DMS53 treated with DMSO at 0.1 percent for 48 hours (cell line): ENCODE measurements at regions not wholly inside any gene's neighbourhood (a gene's known extent, or its start where the extent isn't known, plus 50 kb on each side); places are given as distances from the start of the nearest gene placed in this dataset.
"Not testable (repeated sequence)": the region's sequence is repeated elsewhere in the genome, so short reads cannot be mapped to it uniquely, and the experiment has no call there.

Experiments
- DNase-seq: peaks from one replicate; lab custom pipeline; 2025; ENCODE audit not compliant: unreplicated experiment; lab: John Stamatoyannopoulos, UW

- DNase-seq = no peak
Measured at GRCh38 chr16:51298800-51299199, 147.7 kb upstream of the SALL1 start.

- no peak for DNase-seq
Measured at GRCh38 chr16:51290442-51291285, 139.6 kb upstream of the SALL1 start.

- DNase-seq = no peak
Measured at GRCh38 chr16:51289336-51289735, 138.3 kb upstream of the SALL1 start.

GRCh38 chr16:51287121-51287755 lies 136.2 kb upstream of the SALL1 start:
- DNase-seq = no peak

GRCh38 chr16:51286272-51286671 lies 135.2 kb upstream of the SALL1 start:
- no peak for DNase-seq

GRCh38 chr16:51276336-51276735 lies 125.3 kb upstream of the SALL1 start:
- DNase-seq = no peak

GRCh38 chr16:51272420-51272819 lies 121.3 kb upstream of the SALL1 start:
- DNase-seq = no peak

- no peak for DNase-seq
Measured at GRCh38 chr16:51271156-51271701, 120.2 kb upstream of the SALL1 start.

- no peak for DNase-seq
Measured at GRCh38 chr16:51268237-51268636, 117.2 kb upstream of the SALL1 start.

GRCh38 chr16:51267681-51268080 lies 116.6 kb upstream of the SALL1 start:
- DNase-seq = no peak

- no peak for DNase-seq
Measured at GRCh38 chr16:51262428-51262827, 111.4 kb upstream of the SALL1 start.

- no peak for DNase-seq
Measured at GRCh38 chr16:51261919-51262318, 110.8 kb upstream of the SALL1 start.

GRCh38 chr16:51255349-51255972 lies 104.4 kb upstream of the SALL1 start:
- no peak for DNase-seq

GRCh38 chr16:51254390-51254789 lies 103.3 kb upstream of the SALL1 start:
- not testable (repeated sequence) for DNase-seq

GRCh38 chr16:51248217-51248616 lies 97.1 kb upstream of the SALL1 start:
- no peak for DNase-seq

- DNase-seq = no peak
Measured at GRCh38 chr16:51245658-51245995, 94.6 kb upstream of the SALL1 start.

GRCh38 chr16:51244887-51245657 lies 94.0 kb upstream of the SALL1 start:
- no peak for DNase-seq

- DNase-seq = no peak
Measured at GRCh38 chr16:51243936-51244436, 92.9 kb upstream of the SALL1 start.

- no peak for DNase-seq
Measured at GRCh38 chr16:51242296-51242994, 91.4 kb upstream of the SALL1 start.

- DNase-seq = no peak
Measured at GRCh38 chr16:51239196-51239595, 88.1 kb upstream of the SALL1 start.
